HEK293 (cell line): ENCODE measurements at regions not wholly inside any gene's neighbourhood (a gene's known extent, or its start where the extent isn't known, plus 50 kb on each side); places are given as distances from the start of the nearest gene placed in this dataset.

Experiments used
- HOXA7 ChIP-seq: sonication (generic); formaldehyde crosslinking; IDR thresholded peaks from 2 replicates; pipeline ENCODE4 v1.8.1; 2022; ENCODE audit warnings: missing genetic modification reagents, borderline replicate concordance
- ZFHX2 ChIP-seq: fragments of 450-650 bp; formaldehyde crosslinking; conservative IDR thresholded peaks from 2 replicates; pipeline ENCODE4 v1.5.1; 2016; ENCODE audit warnings: missing biosample characterization, missing genetic modification characterization
- ZNF121 ChIP-seq: fragments of 450-650 bp; formaldehyde crosslinking; IDR thresholded peaks from 2 replicates; pipeline ENCODE4 v1.5.1; 2016; ENCODE audit warnings: missing biosample characterization, missing genetic modification characterization
- ZNF133 ChIP-seq: fragments of 450-650 bp; formaldehyde crosslinking; IDR thresholded peaks from 2 replicates; pipeline ENCODE4 v1.5.1; 2016; ENCODE audit warnings: missing biosample characterization, missing genetic modification characterization
- ZNF184 ChIP-seq: fragments of 450-650 bp; IDR thresholded peaks from 2 replicates; pipeline ENCODE4 v1.5.1; 2018; ENCODE audit warnings: missing biosample characterization, mild to moderate bottlenecking, missing genetic modification characterization
- ZNF501 ChIP-seq: fragments of 450-650 bp; formaldehyde crosslinking; IDR thresholded peaks from 2 replicates; pipeline ENCODE4 v1.5.1; 2016; ENCODE audit warnings: missing biosample characterization, missing genetic modification characterization
- ZXDB ChIP-seq: fragments of 450-650 bp; formaldehyde crosslinking; IDR thresholded peaks from 2 replicates; pipeline ENCODE4 v1.5.1; 2016; ENCODE audit warnings: missing biosample characterization, missing genetic modification characterization

DNA sequence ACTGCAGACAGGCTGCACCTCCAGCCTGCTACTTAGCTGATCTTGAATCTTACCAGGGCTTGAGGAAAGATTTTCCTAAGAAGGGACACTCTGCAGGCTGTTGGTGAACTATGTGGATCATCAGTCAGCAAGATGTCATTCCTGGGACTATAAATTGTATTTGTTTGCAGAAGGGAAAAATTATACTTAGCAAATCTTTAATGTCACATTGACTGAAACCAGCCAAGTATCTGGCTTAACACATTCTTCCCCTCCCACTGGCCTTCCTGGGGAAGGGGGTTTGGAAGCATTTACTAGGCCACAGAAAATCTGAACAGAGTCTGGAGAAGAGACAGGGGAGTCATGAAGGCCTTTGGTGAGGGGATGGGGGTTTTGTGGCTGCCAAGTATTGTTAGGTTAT lies 156.7 kb upstream of the EOLA2 start:
- TF ChIP-seq ZXDB (tag by site-specific recombination): no peak
- TF ChIP-seq ZNF184: no peak
- TF ChIP-seq HOXA7 (CRISPR knock-in tag): no peak
- no peak for TF ChIP-seq ZNF121 (tag by site-specific recombination)
- no peak for TF ChIP-seq ZFHX2 (tag by site-specific recombination)
- no peak for TF ChIP-seq ZNF501 (tag by site-specific recombination)
- no peak for TF ChIP-seq ZNF133 (tag by site-specific recombination)
